22Rv1 (cell line): ENCODE measurements at regions not wholly inside any gene's neighbourhood (a gene's known extent, or its start where the extent isn't known, plus 50 kb on each side); places are given as distances from the start of the nearest gene placed in this dataset.

Experiments
- CTCF ChIP-seq: fragments of 450-650 bp; IDR thresholded peaks from 2 replicates; pipeline ENCODE4 v1.5.1; 2017; ENCODE audit warnings: mild to moderate bottlenecking
- ZFX ChIP-seq: fragments of 450-650 bp; IDR thresholded peaks from 2 replicates; pipeline ENCODE4 v1.6.1; 2017; ENCODE audit warnings: antibody characterized with exemption, borderline replicate concordance

GRCh38 chr10:47237316-47238260 is 62.4 kb upstream of the GDF10 start:
- TF ChIP-seq CTCF: peak; percentile 32; the same call in 1 of the 2 replicates
- no peak for TF ChIP-seq ZFX
